ENCODE measurements at regions not wholly inside any gene's neighbourhood (a gene's known extent, or its start where the extent isn't known, plus 50 kb on each side); places are given as distances from the start of the nearest gene placed in this dataset.

GRCh38 chr14:55867719-55868118 is 250.5 kb upstream of the PELI2 start:
- Histone ChIP-seq H3K79me2 (ENCODE audit: control insufficient read depth, insufficient read depth, low read length) (no peaks in the 10 kb centered on the region), H3K27me3 (replicated peaks in 1 of 4; ENCODE audit: control extremely low read depth in 1 of 4, control insufficient read depth in 3 of 4, insufficient read depth in 4 of 4, low read length in 3 of 4) (no peaks in the 10 kb centered on the region), H3K9me3 (ENCODE audit: control extremely low read depth in 1 of 3, control insufficient read depth in 2 of 3, insufficient read depth in 1 of 3, low read length in 2 of 3) (peaks cover 0 to 7% (median 6%) of the 10 kb centered on the region in 3 donors), H3K27ac (ENCODE audit: low read length in 2 of 2) (peak overlapping the region in 1 of 2 donors; percentile 61), H2AFZ (ENCODE audit: insufficient read depth, low read depth, low read length, poor library complexity, severe bottlenecking) (peak overlapping the region; percentile 18), H3K4me1 (ENCODE audit: control insufficient read depth in 2 of 2, insufficient read depth in 2 of 2, low read length in 2 of 2) (peaks cover 0 to 21% of the 10 kb centered on the region in 2 donors), H3K4me3 (ENCODE audit: control extremely low read depth in 1 of 5, extremely low read depth in 1 of 5, insufficient read depth in 1 of 5, low read depth in 2 of 5, low read length in 4 of 5) (no peak overlapping the region), H3K4me2 (replicated peaks; ENCODE audit: low read depth, low read length, poor library complexity, severe bottlenecking) (peak overlapping the region; percentile 47), H4K20me1 (ENCODE audit: control insufficient read depth, insufficient read depth, low read length, poor library complexity, severe bottlenecking) (no peaks in the 10 kb centered on the region), H3K9ac (ENCODE audit: low read length) (no peak overlapping the region), H3K36me3 (replicated peaks in 1 of 2; ENCODE audit: control extremely low read depth in 1 of 2, control insufficient read depth in 1 of 2, extremely low read depth in 1 of 2, insufficient read depth in 2 of 2, low read length in 1 of 2) (no peaks in the 10 kb centered on the region)
- no peak for TF ChIP-seq EZH2 (IDR thresholded peaks at IDR 0.05; ENCODE audit: borderline replicate concordance, insufficient read depth, low read depth, low read length, poor library complexity, severe bottlenecking)
- TF ChIP-seq, protein P1, sequence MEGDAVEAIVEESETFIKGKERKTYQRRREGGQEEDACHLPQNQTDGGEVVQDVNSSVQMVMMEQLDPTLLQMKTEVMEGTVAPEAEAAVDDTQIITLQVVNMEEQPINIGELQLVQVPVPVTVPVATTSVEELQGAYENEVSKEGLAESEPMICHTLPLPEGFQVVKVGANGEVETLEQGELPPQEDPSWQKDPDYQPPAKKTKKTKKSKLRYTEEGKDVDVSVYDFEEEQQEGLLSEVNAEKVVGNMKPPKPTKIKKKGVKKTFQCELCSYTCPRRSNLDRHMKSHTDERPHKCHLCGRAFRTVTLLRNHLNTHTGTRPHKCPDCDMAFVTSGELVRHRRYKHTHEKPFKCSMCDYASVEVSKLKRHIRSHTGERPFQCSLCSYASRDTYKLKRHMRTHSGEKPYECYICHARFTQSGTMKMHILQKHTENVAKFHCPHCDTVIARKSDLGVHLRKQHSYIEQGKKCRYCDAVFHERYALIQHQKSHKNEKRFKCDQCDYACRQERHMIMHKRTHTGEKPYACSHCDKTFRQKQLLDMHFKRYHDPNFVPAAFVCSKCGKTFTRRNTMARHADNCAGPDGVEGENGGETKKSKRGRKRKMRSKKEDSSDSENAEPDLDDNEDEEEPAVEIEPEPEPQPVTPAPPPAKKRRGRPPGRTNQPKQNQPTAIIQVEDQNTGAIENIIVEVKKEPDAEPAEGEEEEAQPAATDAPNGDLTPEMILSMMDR (IDR thresholded peaks at IDR 0.05) = no peak
- H3K4me3 Mint-ChIP-seq = no peak overlapping the region
- CTCF ChIA-PET = interaction anchor here (0.9 kb wide), 1 partner anchor 473 kb away, joined by 3 read pairs; no protein-coding TSS in a partner anchor
- H3K27ac Mint-ChIP-seq = no peak overlapping the region
- peaks cover 19% of the 10 kb centered on the region for H3K27me3 Mint-ChIP-seq
- no CpG with 5 or more reads among the region's 1 CpG for WGBS (ENCODE audit: insufficient coverage)
- no peaks in the 10 kb centered on the region for H3K9me3 Mint-ChIP-seq (ENCODE audit: insufficient read depth)
- no peak for DNase-seq
- H3K4me1 Mint-ChIP-seq = peaks cover 19% of the 10 kb centered on the region
- POLR2A ChIA-PET = no interaction called here
- no peak for ATAC-seq (ENCODE audit: low read depth)
- intact Hi-C loops (cut with micrococcal nuclease) = no loop called here

DNA sequence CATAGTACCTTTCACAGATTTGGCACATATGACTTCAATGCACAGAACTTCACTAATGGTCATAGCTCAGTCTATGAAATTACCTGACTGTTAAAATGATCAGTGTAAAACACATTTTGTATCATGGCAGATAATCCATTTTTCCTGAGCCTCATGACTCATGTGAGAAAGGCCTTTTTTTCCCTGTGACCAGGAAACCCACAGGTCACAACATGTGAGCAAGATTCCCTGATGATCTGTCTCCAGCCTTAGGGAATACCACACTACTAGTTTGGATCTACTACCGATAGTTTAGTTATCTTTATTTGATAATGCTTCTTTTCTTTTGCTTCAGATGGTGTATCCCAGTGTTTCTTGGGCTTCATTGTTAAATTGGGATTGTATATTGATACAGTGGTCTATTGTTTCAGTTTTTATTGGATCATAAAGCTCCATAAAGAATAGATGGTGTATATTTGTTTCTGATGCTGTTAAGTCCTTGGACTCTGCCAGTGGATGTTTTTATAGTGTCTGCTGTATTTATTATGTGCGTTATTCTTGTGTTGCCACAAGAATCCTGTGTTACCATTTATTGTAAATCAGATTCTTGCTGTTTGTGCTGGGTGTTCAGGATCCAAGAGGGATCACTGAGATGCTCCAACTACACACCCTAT is 248.7 kb upstream of the PELI2 start:
- Mint-ChIP-seq H3K4me3 (no peak overlapping the region), H3K27me3 (peaks cover 12% of the 10 kb centered on the region), H3K4me1 (peaks cover 19% of the 10 kb centered on the region), H3K27ac (no peak overlapping the region), H3K9me3 (ENCODE audit: insufficient read depth) (no peaks in the 10 kb centered on the region)
- Histone ChIP-seq H3K36me3 (replicated peaks in 1 of 2; ENCODE audit: control extremely low read depth in 1 of 2, control insufficient read depth in 1 of 2, extremely low read depth in 1 of 2, insufficient read depth in 2 of 2, low read length in 1 of 2) (no peaks in the 10 kb centered on the region), H3K27ac (ENCODE audit: low read length in 2 of 2) (no peak overlapping the region), H3K4me3 (ENCODE audit: control extremely low read depth in 1 of 5, extremely low read depth in 1 of 5, insufficient read depth in 1 of 5, low read depth in 2 of 5, low read length in 4 of 5) (no peak overlapping the region), H3K9ac (ENCODE audit: low read length) (no peak overlapping the region), H3K79me2 (ENCODE audit: control insufficient read depth, insufficient read depth, low read length) (no peaks in the 10 kb centered on the region), H2AFZ (ENCODE audit: insufficient read depth, low read depth, low read length, poor library complexity, severe bottlenecking) (no peak overlapping the region), H3K27me3 (replicated peaks in 1 of 4; ENCODE audit: control extremely low read depth in 1 of 4, control insufficient read depth in 3 of 4, insufficient read depth in 4 of 4, low read length in 3 of 4) (no peaks in the 10 kb centered on the region), H3K4me2 (replicated peaks; ENCODE audit: low read depth, low read length, poor library complexity, severe bottlenecking) (no peak overlapping the region), H4K20me1 (ENCODE audit: control insufficient read depth, insufficient read depth, low read length, poor library complexity, severe bottlenecking) (no peaks in the 10 kb centered on the region), H3K9me3 (ENCODE audit: control extremely low read depth in 1 of 3, control insufficient read depth in 2 of 3, insufficient read depth in 1 of 3, low read length in 2 of 3) (peaks cover 0 to 7% (median 1%) of the 10 kb centered on the region in 3 donors), H3K4me1 (ENCODE audit: control insufficient read depth in 2 of 2, insufficient read depth in 2 of 2, low read length in 2 of 2) (peaks cover 0 to 21% of the 10 kb centered on the region in 2 donors)
- ChIA-PET CTCF (interaction anchor here (0.6 kb wide), 2 partner anchors 280 to 364 kb away, joined by 3 to 5 read pairs; no protein-coding TSS in a partner anchor), POLR2A (no interaction called here)
- intact Hi-C loops (cut with micrococcal nuclease) = no loop called here
- TF ChIP-seq, protein P1 (IDR thresholded peaks at IDR 0.05) = no peak
- TF ChIP-seq EZH2 (IDR thresholded peaks at IDR 0.05; ENCODE audit: borderline replicate concordance, insufficient read depth, low read depth, low read length, poor library complexity, severe bottlenecking) = no peak
- DNase-seq (no peak), ATAC-seq (ENCODE audit: low read depth) (no peak)
- WGBS (ENCODE audit: insufficient coverage) = no CpG with 5 or more reads among the region's 2 CpGs

All from B cell (primary cell).